HUES48 (cell line): ENCODE measurements at regions not wholly inside any gene's neighbourhood (a gene's known extent, or its start where the extent isn't known, plus 50 kb on each side); places are given as distances from the start of the nearest gene placed in this dataset.

Experiments used
- H3K27ac ChIP-seq: one replicate; pipeline ENCODE4 v1.7.0; 2013; ENCODE audit warnings: low read depth, low read length, inconsistent platforms
- H3K27me3 ChIP-seq: 2 replicates; pipeline ENCODE4 v1.6.1; 2013; ENCODE audit warnings: mild to moderate bottlenecking, low read length; ENCODE audit not compliant: control insufficient read depth, insufficient read depth
- H3K36me3 ChIP-seq: 2 replicates; pipeline ENCODE4 v1.6.1; 2013; ENCODE audit warnings: low read length; ENCODE audit not compliant: control insufficient read depth, insufficient read depth
- H3K4me1 ChIP-seq: 2 replicates; pipeline ENCODE4 v1.6.1; 2013; ENCODE audit warnings: mild to moderate bottlenecking, low read length; ENCODE audit not compliant: control insufficient read depth, insufficient read depth
- H3K4me3 ChIP-seq: 2 replicates; pipeline ENCODE4 v1.5.1; 2013; ENCODE audit warnings: mild to moderate bottlenecking, low read depth, low read length
- H3K9ac ChIP-seq: 2 replicates; pipeline ENCODE4 v1.6.1; 2013; ENCODE audit warnings: mild to moderate bottlenecking, low read depth, low read length, moderate library complexity
- H3K9me3 ChIP-seq: 2 replicates; pipeline ENCODE4 v1.6.1; 2013; ENCODE audit warnings: low read length; ENCODE audit not compliant: control insufficient read depth, insufficient read depth

DNA sequence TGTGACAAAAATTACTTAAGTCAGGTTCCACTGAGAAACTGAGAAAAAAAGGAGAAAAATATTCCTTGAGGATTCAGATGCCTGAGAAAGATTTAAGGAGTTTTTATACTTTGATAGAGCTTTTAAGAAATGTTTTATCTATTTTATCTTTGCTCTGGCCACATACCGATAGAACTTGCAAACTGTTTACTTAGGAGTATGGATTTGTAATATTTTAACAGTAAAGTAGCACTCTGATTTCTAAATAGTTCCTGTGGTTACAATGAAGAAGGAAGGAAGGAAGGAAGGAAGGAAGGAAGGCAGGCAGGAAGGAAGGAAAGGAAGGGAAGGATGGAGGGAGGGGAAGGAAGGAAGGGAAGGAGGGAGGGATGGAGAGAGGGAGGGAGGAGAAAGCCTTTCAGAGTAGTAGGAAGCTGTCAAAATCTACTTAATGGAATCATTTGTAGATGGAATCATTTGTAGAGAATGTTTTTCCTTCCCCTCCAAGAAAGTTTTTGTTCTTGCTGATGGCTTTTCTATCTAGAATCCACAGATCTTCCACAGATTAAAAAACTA lies 489.0 kb upstream of the ANKRD30A start:
- no peaks in the 10 kb centered on the region for H3K9me3 ChIP-seq
- H3K4me1 ChIP-seq: no peaks in the 10 kb centered on the region
- no peaks in the 10 kb centered on the region for H3K27me3 ChIP-seq
- H3K36me3 ChIP-seq: no peaks in the 10 kb centered on the region
- H3K4me3 ChIP-seq: no peak overlapping the region
- H3K9ac ChIP-seq: no peak overlapping the region
- H3K27ac ChIP-seq: no peak overlapping the region

DNA sequence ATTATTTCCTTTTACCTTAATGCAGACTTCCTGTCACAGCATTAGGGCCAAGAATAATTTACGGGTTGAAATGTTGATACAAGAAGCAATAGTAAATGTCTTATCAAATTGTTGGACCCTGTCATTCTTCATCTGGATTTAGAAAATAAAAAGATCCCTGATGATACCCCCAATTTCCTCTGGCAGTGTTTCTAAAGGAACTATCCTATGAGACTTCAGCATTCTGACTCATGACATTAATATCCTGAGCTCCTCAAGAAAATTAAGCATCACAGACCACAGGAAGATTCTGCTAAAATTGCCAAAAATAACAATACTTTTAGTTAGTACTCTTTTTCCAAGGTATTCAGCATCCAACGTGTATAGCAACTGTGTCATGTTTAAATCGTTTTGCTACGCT lies 490.5 kb upstream of the ANKRD30A start:
- Histone ChIP-seq H3K4me1 (no peaks in the 10 kb centered on the region), H3K36me3 (no peaks in the 10 kb centered on the region), H3K9ac (no peak overlapping the region), H3K27me3 (no peaks in the 10 kb centered on the region), H3K4me3 (no peak overlapping the region), H3K27ac (no peak overlapping the region), H3K9me3 (no peaks in the 10 kb centered on the region)

DNA sequence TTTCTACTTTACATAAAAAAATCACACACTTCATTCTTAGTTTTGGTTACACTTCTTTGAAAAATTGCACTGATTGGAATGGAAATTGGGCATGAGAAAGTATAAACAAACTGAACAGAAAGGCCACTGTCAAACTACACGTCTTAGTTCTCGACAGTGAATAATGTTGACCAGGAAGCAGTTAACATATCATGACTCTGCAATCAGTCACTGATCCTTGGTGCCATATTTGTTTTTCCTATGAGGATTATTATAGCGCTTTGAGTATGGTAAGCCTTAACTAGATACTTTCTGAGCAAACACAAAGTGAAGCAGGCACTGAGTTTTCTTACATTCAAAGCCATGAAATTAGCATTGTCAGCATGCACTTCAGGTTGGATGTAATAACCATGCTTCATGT lies 495.1 kb upstream of the ANKRD30A start:
- Histone ChIP-seq H3K4me1 (no peaks in the 10 kb centered on the region), H3K27ac (no peak overlapping the region), H3K9ac (no peak overlapping the region), H3K36me3 (no peaks in the 10 kb centered on the region), H3K9me3 (no peaks in the 10 kb centered on the region), H3K27me3 (no peaks in the 10 kb centered on the region), H3K4me3 (no peak overlapping the region)

DNA sequence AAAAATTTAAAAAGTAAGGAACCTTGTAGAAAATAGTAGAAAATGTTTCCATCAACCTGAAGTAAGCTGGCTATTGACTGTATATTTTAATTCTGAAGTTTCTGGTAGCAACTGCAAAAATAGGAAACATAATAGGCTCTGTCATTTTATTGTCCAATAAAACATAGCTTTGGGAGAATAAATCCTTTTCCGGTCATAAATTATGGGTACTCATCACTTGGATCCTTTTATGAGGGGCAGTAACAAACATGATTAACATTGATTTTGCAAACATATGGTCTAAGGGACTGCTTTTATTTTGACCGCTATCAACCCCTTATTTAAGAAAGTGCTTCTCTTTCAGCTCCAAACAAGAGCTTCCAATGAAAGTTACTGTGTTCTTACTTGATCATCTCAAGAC lies 495.9 kb upstream of the ANKRD30A start:
- Histone ChIP-seq H3K36me3 (no peaks in the 10 kb centered on the region), H3K27ac (no peak overlapping the region), H3K9ac (no peak overlapping the region), H3K27me3 (no peaks in the 10 kb centered on the region), H3K9me3 (no peaks in the 10 kb centered on the region), H3K4me3 (no peak overlapping the region), H3K4me1 (no peaks in the 10 kb centered on the region)

DNA sequence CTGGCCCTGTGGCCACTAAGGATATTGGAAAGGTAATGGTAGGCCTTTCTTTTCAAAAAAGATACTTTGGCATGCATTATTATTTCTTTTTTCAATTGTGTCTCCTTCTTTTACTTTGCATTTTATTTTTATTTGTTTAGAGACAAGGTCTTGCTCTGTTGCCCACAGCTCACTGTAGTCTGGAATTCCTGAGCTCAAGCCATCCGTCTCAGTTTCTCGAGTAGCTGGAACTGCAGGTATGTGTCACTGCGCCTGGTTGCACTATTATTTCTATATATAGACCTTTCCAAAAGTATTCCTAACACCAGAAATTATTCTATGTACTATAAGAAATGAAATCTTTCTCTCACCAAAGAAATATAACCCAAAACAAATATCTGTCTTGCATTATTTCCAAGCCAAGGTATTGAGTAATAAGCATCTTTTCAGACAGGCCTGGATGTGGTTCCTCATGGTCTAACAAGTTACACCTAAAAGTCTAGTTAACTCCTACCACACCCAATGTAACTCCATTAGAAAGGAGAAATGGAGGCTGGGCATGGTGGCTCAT lies 500.8 kb upstream of the ANKRD30A start:
- Histone ChIP-seq H3K36me3 (no peaks in the 10 kb centered on the region), H3K4me1 (no peaks in the 10 kb centered on the region), H3K27ac (no peak overlapping the region), H3K9me3 (no peaks in the 10 kb centered on the region), H3K27me3 (no peaks in the 10 kb centered on the region), H3K9ac (no peak overlapping the region), H3K4me3 (no peak overlapping the region)

DNA sequence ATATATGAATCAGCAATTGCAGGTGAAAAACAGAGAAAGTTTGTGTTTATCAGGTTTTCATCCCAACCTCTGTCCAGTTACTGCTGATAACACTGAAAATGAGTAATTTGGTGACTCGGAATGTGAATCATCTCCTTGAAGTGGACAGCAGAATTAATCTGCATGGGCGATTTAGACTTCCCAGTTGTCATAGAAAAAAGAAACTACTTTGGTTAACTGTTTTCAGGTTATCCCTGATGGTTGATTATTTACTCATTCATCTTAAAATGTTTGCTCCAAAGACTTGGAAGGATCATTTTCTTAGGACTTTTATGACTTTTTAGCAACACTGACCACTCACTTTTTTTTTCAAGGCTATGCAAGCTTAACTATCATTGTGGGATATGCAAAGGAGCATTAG lies 504.1 kb upstream of the ANKRD30A start:
- Histone ChIP-seq H3K4me1 (no peaks in the 10 kb centered on the region), H3K27ac (no peak overlapping the region), H3K4me3 (no peak overlapping the region), H3K27me3 (no peaks in the 10 kb centered on the region), H3K36me3 (no peaks in the 10 kb centered on the region), H3K9ac (no peak overlapping the region), H3K9me3 (no peaks in the 10 kb centered on the region)

DNA sequence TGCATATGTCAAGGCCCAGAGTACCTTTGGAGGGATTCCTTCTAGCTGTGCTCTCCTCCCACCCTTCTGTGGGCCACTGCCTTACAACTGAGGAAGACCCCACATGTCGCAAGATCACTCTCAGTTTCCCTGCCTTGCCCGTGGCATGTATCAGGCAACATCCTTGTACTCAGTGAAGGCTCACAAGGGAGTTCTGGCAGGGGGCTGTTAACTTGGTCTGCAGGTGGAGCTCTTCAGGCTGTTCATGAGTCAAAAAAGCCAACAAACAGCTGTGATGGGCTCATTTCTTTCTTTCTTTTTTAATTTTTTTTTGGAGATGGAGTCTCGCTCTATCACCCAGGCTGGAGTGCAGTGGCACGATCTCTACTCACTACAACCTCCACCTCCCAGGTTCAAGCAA lies 513.0 kb upstream of the ANKRD30A start:
- Histone ChIP-seq H3K4me1 (peaks cover 3% of the 10 kb centered on the region; the same call in 1 of the 2 replicates), H3K36me3 (no peaks in the 10 kb centered on the region), H3K4me3 (no peak overlapping the region), H3K27me3 (no peaks in the 10 kb centered on the region), H3K27ac (no peak overlapping the region), H3K9ac (no peak overlapping the region), H3K9me3 (no peaks in the 10 kb centered on the region)

DNA sequence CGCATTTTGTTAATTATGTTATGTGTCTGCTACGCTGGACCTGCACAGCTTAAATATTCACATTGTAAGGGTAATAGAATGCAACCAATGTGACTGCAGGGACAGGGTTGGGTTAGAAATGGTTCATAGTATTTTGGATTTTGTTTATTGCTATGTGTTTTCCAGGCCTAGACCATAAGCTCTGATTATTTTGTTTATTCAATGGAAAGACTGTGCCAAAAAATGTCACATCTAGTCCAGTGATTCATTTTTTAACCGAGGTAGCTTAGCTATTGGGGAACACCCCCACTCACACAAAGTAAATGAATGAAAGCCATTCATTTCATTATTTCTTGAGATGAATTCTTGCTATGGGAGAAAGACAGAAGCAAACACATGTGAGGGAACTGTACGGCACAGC lies 516.5 kb upstream of the ANKRD30A start:
- Histone ChIP-seq H3K4me1 (peaks cover 3% of the 10 kb centered on the region; the same call in 1 of the 2 replicates), H3K27me3 (no peaks in the 10 kb centered on the region), H3K9ac (no peak overlapping the region), H3K4me3 (no peak overlapping the region), H3K27ac (no peak overlapping the region), H3K9me3 (no peaks in the 10 kb centered on the region), H3K36me3 (no peaks in the 10 kb centered on the region)

DNA sequence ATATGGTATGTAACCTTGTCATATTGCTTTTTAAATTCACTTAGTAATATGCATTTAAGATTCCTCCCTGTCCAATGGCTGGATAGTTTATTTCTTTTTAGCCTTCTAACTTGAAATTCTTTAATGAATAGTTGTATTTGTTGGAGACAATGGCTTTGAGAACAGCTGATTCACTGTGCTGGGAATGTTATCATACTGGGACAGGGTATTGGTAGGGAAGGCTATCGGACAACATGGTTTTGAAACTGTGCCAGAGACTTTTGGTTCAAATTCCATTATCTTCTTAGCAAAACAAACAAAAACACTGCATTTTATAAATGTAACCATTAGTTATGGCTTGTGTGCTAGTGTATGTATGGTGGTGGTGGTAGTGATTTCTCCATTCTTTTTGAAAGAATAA lies 517.1 kb upstream of the ANKRD30A start:
- Histone ChIP-seq H3K4me1 (peaks cover 3% of the 10 kb centered on the region; the same call in 1 of the 2 replicates), H3K4me3 (no peak overlapping the region), H3K36me3 (no peaks in the 10 kb centered on the region), H3K27me3 (no peaks in the 10 kb centered on the region), H3K27ac (no peak overlapping the region), H3K9ac (no peak overlapping the region), H3K9me3 (no peaks in the 10 kb centered on the region)

DNA sequence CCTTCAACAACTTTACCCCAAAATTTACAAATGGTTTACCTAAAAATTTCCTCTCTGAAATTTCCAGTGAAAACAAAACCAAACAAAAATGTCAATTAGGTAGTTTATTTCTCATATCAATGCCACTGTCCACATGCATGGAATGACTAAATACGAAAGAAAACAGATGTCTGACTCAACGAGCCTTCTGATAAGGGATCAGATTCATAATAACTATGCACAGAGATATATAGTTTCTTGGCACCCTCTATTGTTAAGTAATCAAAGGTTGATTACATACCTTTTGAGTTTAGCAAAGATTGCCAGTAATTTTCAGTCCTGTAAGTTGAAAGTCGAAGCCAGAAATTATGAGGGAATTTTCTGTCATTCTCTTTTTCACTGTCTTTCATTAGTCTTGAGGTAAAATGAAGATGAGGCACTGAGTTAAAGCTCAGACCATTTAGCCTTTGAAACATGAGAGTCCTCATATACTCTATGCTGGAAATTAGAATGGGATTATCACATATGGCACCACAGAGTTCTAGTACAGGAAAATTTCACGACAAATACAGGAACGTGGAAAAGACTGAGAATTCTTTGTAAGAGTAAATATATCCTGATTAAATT lies 519.1 kb upstream of the ANKRD30A start:
- no peak overlapping the region for H3K9ac ChIP-seq
- no peaks in the 10 kb centered on the region for H3K36me3 ChIP-seq
- H3K27me3 ChIP-seq: no peaks in the 10 kb centered on the region
- H3K4me3 ChIP-seq: no peak overlapping the region
- H3K27ac ChIP-seq: no peak overlapping the region
- H3K9me3 ChIP-seq: no peaks in the 10 kb centered on the region
- peaks cover 3% of the 10 kb centered on the region; the same call in 1 of the 2 replicates for H3K4me1 ChIP-seq

DNA sequence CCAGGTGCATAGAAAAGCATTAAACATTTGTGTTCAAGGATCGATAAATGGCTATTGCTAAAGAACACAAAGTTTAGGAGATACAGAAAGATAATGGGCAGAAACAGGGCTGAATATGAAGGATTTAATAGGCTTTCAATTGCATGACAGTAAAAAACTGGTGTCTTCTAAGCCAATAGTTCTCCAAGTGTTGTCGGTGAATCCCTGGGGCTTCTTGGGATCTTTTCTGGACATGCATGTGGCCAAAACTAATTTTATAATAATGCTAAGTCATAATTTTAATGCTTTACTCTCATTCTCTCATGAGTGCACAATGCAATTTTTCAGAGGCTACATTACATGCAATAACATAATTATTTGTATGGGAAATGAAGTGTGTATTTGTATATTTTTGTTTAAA lies 521.1 kb upstream of the ANKRD30A start:
- no peak overlapping the region for H3K9ac ChIP-seq
- H3K9me3 ChIP-seq: no peaks in the 10 kb centered on the region
- no peaks in the 10 kb centered on the region for H3K36me3 ChIP-seq
- H3K4me1 ChIP-seq: no peaks in the 10 kb centered on the region
- H3K4me3 ChIP-seq: no peak overlapping the region
- H3K27me3 ChIP-seq: no peaks in the 10 kb centered on the region
- no peak overlapping the region for H3K27ac ChIP-seq
